Cardiac muscle cell (in vitro differentiated cells and primary cell): ENCODE measurements at regions not wholly inside any gene's neighbourhood (a gene's known extent, or its start where the extent isn't known, plus 50 kb on each side); places are given as distances from the start of the nearest gene placed in this dataset.

Experiments
- DNase-seq, 2 donors: peaks; one replicate each; pipeline versions ENCODE4 v3.0.0 to v3.0.0-alpha.2; 2010 to 2017; ENCODE audit warnings: low read depth in 1 of 2, low spot score in 1 of 2
- H3K27ac ChIP-seq: fragments of 200-600 bp; sonication (generic); 2 replicates; pipeline ENCODE4 v1.5.1; 2016
- H3K27me3 ChIP-seq: fragments of 200-600 bp; sonication (generic); 2 replicates; pipeline ENCODE4 v1.6.0; 2016; ENCODE audit warnings: control low read depth
- H3K36me3 ChIP-seq: fragments of 200-600 bp; sonication (generic); 2 replicates; pipeline ENCODE4 v1.5.1; 2016; ENCODE audit warnings: control low read depth
- H3K4me1 ChIP-seq: fragments of 200-600 bp; sonication (generic); 2 replicates; pipeline ENCODE4 v1.8.1; 2017; ENCODE audit warnings: low read depth, mild to moderate bottlenecking, mixed run types
- H3K4me3 ChIP-seq: fragments of 200-600 bp; sonication (generic); 2 replicates; pipeline ENCODE4 v1.5.1; 2016; ENCODE audit warnings: mild to moderate bottlenecking
- H3K9me3 ChIP-seq: fragments of 200-600 bp; sonication (generic); 2 replicates; pipeline ENCODE4 v1.5.1; 2017; ENCODE audit warnings: low read depth, mild to moderate bottlenecking, control low read depth
- CTCF ChIP-seq: IDR thresholded peaks from 2 replicates; pipeline ENCODE4 v1.5.1; 2012; ENCODE audit warnings: low read depth, mild to moderate bottlenecking, low read length

GRCh38 chr1:243930822-243931671 lies 81.0 kb upstream of the AKT3 start:
- Histone ChIP-seq H3K9me3 (no peaks in the 10 kb centered on the region), H3K4me3 (no peak overlapping the region), H3K27me3 (no peaks in the 10 kb centered on the region), H3K27ac (no peak overlapping the region), H3K4me1 (no peaks in the 10 kb centered on the region), H3K36me3 (no peaks in the 10 kb centered on the region)
- DNase-seq = peak in 1 of 2 donors; percentile 22
- TF ChIP-seq CTCF = no peak

- H3K27me3 ChIP-seq = no peaks in the 10 kb centered on the region
- H3K4me3 ChIP-seq = no peak overlapping the region
- H3K36me3 ChIP-seq = no peaks in the 10 kb centered on the region
- H3K27ac ChIP-seq = no peak overlapping the region
- no peak for TF ChIP-seq CTCF
- no peak for DNase-seq
- no peaks in the 10 kb centered on the region for H3K9me3 ChIP-seq
- H3K4me1 ChIP-seq = no peaks in the 10 kb centered on the region
Observed at GRCh38 chr1:243927381-243927780, 77.3 kb upstream of the AKT3 start.

GRCh38 chr1:243926803-243927245 lies 76.8 kb upstream of the AKT3 start:
- Histone ChIP-seq H3K4me3 (no peak overlapping the region), H3K27ac (no peak overlapping the region)
- peak in 1 of 2 donors; percentile 87 for DNase-seq

GRCh38 chr1:243926299-243926698 lies 76.3 kb upstream of the AKT3 start:
- no peak for TF ChIP-seq CTCF

More at GRCh38 chr1:243926803-243927245, 76.8 kb upstream of the AKT3 start:
- TF ChIP-seq CTCF = no peak
- Histone ChIP-seq H3K36me3 (no peaks in the 10 kb centered on the region), H3K4me1 (no peaks in the 10 kb centered on the region), H3K9me3 (no peaks in the 10 kb centered on the region), H3K27me3 (no peaks in the 10 kb centered on the region)

GRCh38 chr1:243924588-243925349 lies 74.7 kb upstream of the AKT3 start:
- Histone ChIP-seq H3K36me3 (no peaks in the 10 kb centered on the region), H3K27ac (no peak overlapping the region), H3K9me3 (no peaks in the 10 kb centered on the region), H3K27me3 (no peaks in the 10 kb centered on the region), H3K4me1 (peaks cover 3% of the 10 kb centered on the region), H3K4me3 (no peak overlapping the region)
- peak in 1 of 2 donors; percentile 80 for DNase-seq
- TF ChIP-seq CTCF = no peak

More at GRCh38 chr1:243926299-243926698, 76.3 kb upstream of the AKT3 start:
- Histone ChIP-seq H3K36me3 (no peaks in the 10 kb centered on the region), H3K4me3 (no peak overlapping the region), H3K9me3 (no peaks in the 10 kb centered on the region), H3K27ac (no peak overlapping the region), H3K27me3 (no peaks in the 10 kb centered on the region), H3K4me1 (no peaks in the 10 kb centered on the region)
- no peak for DNase-seq
